GM23248 (cell line): ENCODE measurements at regions not wholly inside any gene's neighbourhood (a gene's known extent, or its start where the extent isn't known, plus 50 kb on each side); places are given as distances from the start of the nearest gene placed in this dataset.

Experiments
- EZH2 ChIP-seq: fragments of 200-600 bp; sonication (generic); IDR thresholded peaks from 2 replicates; pipeline ENCODE4 v1.6.1; 2018; ENCODE audit warnings: antibody characterized with exemption, mild to moderate bottlenecking; ENCODE audit not compliant: insufficient read depth, poor library complexity, severe bottlenecking
- EZH2phosphoT487 ChIP-seq: fragments of 200-600 bp; sonication (generic); IDR thresholded peaks from 2 replicates; pipeline ENCODE4 v1.6.1; 2018; ENCODE audit warnings: antibody characterized with exemption, moderate library complexity, mild to moderate bottlenecking, low read depth; ENCODE audit not compliant: insufficient read depth

DNA sequence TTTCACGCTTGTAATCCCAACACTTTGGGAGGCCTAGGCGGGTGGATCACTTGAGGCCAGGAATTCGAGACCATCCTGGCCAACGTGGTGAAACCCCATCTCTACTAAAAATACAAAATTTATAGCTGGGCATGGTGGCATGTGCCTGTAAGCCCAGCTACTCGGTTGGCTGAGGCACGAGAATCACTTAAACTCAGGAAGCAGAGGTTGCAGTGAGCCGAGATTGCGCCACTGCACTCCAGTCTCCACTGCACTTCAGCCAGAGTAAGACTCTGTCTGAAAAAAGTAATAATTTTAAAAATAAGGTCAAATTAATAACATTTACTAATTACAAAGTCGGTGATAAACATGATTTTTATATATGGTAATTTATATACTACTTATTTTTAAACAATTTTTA is 155.9 kb downstream of the AXIN2 start:
- TF ChIP-seq EZH2 = no peak
- no peak for TF ChIP-seq EZH2phosphoT487
